ENCODE measurements at regions not wholly inside any gene's neighbourhood (a gene's known extent, or its start where the extent isn't known, plus 50 kb on each side); places are given as distances from the start of the nearest gene placed in this dataset.
A peak's percentile ranks its signal among the peaks of the same experiment; 100 is the strongest.

DNA sequence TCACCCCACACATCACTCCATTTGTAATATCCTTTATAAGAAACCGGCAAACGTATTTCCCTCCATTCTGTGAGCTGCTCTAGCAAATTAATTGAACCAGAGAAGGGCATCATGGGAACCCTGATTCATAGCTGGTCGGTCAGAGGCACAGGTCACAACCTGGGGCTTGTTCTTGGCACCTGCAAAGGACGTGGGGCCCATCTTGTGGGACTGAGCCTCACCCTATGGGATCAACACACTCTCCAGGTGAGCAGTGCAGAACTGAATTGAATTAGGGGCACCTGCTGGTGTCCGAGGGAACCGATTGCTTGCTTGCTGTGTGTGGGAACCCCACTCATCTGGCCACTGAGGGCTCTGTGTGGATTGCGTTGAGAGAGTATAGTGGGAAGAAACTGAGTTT is 145.3 kb downstream of the CTTN start:
- Histone ChIP-seq H3K27ac (no peak overlapping the region), H3K4me1 (no peaks in the 10 kb centered on the region), H3K9me3 (no peaks in the 10 kb centered on the region), H3K36me3 (no peaks in the 10 kb centered on the region), H3K4me3 (no peak overlapping the region), H3K27me3 (no peaks in the 10 kb centered on the region)
- ATAC-seq = no peak
- intact Hi-C loops (cut with DNase I) = no loop called here
- no peak for DNase-seq
- WGBS (ENCODE audit: insufficient coverage, low coverage, low lambda C conversion rate, missing lambda C conversion rate) = 81% methylated on average over 5 of the region's 7 CpGs
- TF ChIP-seq, protein P1, sequence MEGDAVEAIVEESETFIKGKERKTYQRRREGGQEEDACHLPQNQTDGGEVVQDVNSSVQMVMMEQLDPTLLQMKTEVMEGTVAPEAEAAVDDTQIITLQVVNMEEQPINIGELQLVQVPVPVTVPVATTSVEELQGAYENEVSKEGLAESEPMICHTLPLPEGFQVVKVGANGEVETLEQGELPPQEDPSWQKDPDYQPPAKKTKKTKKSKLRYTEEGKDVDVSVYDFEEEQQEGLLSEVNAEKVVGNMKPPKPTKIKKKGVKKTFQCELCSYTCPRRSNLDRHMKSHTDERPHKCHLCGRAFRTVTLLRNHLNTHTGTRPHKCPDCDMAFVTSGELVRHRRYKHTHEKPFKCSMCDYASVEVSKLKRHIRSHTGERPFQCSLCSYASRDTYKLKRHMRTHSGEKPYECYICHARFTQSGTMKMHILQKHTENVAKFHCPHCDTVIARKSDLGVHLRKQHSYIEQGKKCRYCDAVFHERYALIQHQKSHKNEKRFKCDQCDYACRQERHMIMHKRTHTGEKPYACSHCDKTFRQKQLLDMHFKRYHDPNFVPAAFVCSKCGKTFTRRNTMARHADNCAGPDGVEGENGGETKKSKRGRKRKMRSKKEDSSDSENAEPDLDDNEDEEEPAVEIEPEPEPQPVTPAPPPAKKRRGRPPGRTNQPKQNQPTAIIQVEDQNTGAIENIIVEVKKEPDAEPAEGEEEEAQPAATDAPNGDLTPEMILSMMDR (IDR thresholded peaks at IDR 0.05) = no peak

GRCh38 chr11:70544067-70544773 is 145.9 kb downstream of the CTTN start:
- TF ChIP-seq POLR2A (IDR thresholded peaks at IDR 0.05) = no peak
- TF ChIP-seq, protein P1 (IDR thresholded peaks at IDR 0.05) = no peak
- DNase-seq (peak in 1 of 3 donors; percentile 31), ATAC-seq (no peak)
- Histone ChIP-seq H3K9me3 (no peaks in the 10 kb centered on the region), H3K27ac (no peak overlapping the region), H3K36me3 (no peaks in the 10 kb centered on the region), H3K27me3 (no peaks in the 10 kb centered on the region), H3K4me3 (no peak overlapping the region), H3K4me1 (no peaks in the 10 kb centered on the region)
- intact Hi-C loops (cut with DNase I) = no loop called here
- WGBS (ENCODE audit: insufficient coverage, low coverage, low lambda C conversion rate, missing lambda C conversion rate) = 70% methylated on average over 2 of the region's 17 CpGs

- WGBS (ENCODE audit: insufficient coverage, low coverage, low lambda C conversion rate, missing lambda C conversion rate) = 92% methylated on average over 6 of the region's 36 CpGs
- Histone ChIP-seq H3K9me3 (no peaks in the 10 kb centered on the region), H3K36me3 (no peaks in the 10 kb centered on the region), H3K27ac (no peak overlapping the region), H3K4me3 (no peak overlapping the region), H3K27me3 (no peaks in the 10 kb centered on the region), H3K4me1 (no peaks in the 10 kb centered on the region)
- TF ChIP-seq POLR2A (IDR thresholded peaks at IDR 0.05) = no peak
- TF ChIP-seq, protein P1 (IDR thresholded peaks at IDR 0.05) = no peak
- intact Hi-C loops (cut with DNase I) = no loop called here
- DNase-seq (peak in 1 of 3 donors; percentile 17), ATAC-seq (no peak)
These were observed 146.7 kb downstream of the CTTN start for GRCh38 chr11:70544774-70545609.

- no peak overlapping the region for H3K4me3 ChIP-seq
- ATAC-seq = no peak
- intact Hi-C loops (cut with DNase I) = no loop called here
- H3K36me3 ChIP-seq = no peaks in the 10 kb centered on the region
- no peaks in the 10 kb centered on the region for H3K27me3 ChIP-seq
- H3K9me3 ChIP-seq = no peaks in the 10 kb centered on the region
- H3K27ac ChIP-seq = no peak overlapping the region
- peak in 1 of 3 donors; percentile 21 for DNase-seq
- TF ChIP-seq POLR2A (IDR thresholded peaks at IDR 0.05) = no peak
- 90% methylated on average over 3 of the region's 5 CpGs for WGBS (ENCODE audit: insufficient coverage, low coverage, low lambda C conversion rate, missing lambda C conversion rate)
- H3K4me1 ChIP-seq = no peaks in the 10 kb centered on the region
These were observed 147.2 kb downstream of the CTTN start for GRCh38 chr11:70545610-70545912.
